Endothelial cell of umbilical vein (primary cell): ENCODE measurements at regions not wholly inside any gene's neighbourhood (a gene's known extent, or its start where the extent isn't known, plus 50 kb on each side); places are given as distances from the start of the nearest gene placed in this dataset.

Experiments used
- EZH2 ChIP-seq: IDR thresholded peaks from 2 replicates; pipeline ENCODE4 v1.6.1; 2012; ENCODE audit warnings: borderline replicate concordance, low read depth, mild to moderate bottlenecking, moderate library complexity, low read length, inconsistent platforms; ENCODE audit not compliant: severe bottlenecking
- JUN ChIP-seq: IDR thresholded peaks from 2 replicates; pipeline ENCODE4 v1.6.1; 2011; ENCODE audit warnings: borderline replicate concordance, low read depth; ENCODE audit not compliant: insufficient read length, insufficient read depth
- POLR2A ChIP-seq: IDR thresholded peaks from 2 replicates; pipeline ENCODE4 v1.6.1; 2012; ENCODE audit warnings: low read depth, mild to moderate bottlenecking, control low read depth, low read length
- POLR2AphosphoS5 ChIP-seq: IDR thresholded peaks from 2 replicates; pipeline ENCODE4 v1.6.1; 2012; ENCODE audit warnings: low read depth, mild to moderate bottlenecking, control low read depth, low read length, moderate library complexity; ENCODE audit not compliant: insufficient read depth
- TF ChIP-seq, protein P1 (sequence below), 2 donors: IDR thresholded peaks; 1 replicate in 1 of 2; 2 replicates in 1 of 2; pipeline ENCODE4 v1.5.1; 2011; ENCODE audit warnings: low read length in 2 of 2, mild to moderate bottlenecking in 2 of 2, moderate library complexity in 2 of 2, control low read depth in 1 of 2, inconsistent platforms in 1 of 2, low read depth in 1 of 2; ENCODE audit not compliant: insufficient read depth in 1 of 2; ENCODE audit errors: extremely low read depth in 1 of 2
- TF ChIP-seq, protein P2 (sequence below): IDR thresholded peaks from 2 replicates; pipeline ENCODE4 v1.6.1; 2011; ENCODE audit not compliant: insufficient read depth, insufficient read length

DNA sequence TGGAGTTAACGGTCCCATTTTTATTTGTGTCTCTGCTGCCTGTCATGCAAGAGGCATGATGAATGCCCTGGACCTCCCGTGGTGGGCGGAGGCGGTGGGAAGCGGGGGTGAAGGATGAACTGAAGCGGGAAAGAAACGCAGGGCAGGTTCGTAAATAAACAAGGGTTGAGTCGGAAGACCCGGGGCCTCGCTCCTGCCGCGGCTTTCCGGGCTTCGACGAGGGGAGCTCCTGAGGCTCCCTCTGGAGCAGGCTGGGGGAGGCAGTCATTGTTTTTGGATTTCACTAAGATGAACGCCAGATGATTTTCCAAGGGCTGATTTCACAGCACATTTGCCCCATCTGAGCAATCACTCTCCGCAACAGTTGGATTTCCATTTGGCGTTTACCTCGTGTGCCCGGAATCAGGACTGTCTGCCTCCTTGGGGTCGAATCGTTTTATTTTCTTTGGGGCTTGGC is 130.2 kb downstream of the SLC38A6 start:
- TF ChIP-seq POLR2A (no peak), POLR2AphosphoS5 (no peak), JUN (no peak), EZH2 (no peak)
- TF ChIP-seq, protein P1, sequence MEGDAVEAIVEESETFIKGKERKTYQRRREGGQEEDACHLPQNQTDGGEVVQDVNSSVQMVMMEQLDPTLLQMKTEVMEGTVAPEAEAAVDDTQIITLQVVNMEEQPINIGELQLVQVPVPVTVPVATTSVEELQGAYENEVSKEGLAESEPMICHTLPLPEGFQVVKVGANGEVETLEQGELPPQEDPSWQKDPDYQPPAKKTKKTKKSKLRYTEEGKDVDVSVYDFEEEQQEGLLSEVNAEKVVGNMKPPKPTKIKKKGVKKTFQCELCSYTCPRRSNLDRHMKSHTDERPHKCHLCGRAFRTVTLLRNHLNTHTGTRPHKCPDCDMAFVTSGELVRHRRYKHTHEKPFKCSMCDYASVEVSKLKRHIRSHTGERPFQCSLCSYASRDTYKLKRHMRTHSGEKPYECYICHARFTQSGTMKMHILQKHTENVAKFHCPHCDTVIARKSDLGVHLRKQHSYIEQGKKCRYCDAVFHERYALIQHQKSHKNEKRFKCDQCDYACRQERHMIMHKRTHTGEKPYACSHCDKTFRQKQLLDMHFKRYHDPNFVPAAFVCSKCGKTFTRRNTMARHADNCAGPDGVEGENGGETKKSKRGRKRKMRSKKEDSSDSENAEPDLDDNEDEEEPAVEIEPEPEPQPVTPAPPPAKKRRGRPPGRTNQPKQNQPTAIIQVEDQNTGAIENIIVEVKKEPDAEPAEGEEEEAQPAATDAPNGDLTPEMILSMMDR (IDR thresholded peaks at IDR 0.05; ENCODE audit: extremely low read depth in 1 of 2, insufficient read depth in 1 of 2, low read depth in 1 of 2, low read length in 2 of 2): no peak
- TF ChIP-seq, protein P2, sequence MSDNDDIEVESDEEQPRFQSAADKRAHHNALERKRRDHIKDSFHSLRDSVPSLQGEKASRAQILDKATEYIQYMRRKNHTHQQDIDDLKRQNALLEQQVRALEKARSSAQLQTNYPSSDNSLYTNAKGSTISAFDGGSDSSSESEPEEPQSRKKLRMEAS: no peak
